GM12878 (cell line): ENCODE measurements at regions not wholly inside any gene's neighbourhood (a gene's known extent, or its start where the extent isn't known, plus 50 kb on each side); places are given as distances from the start of the nearest gene placed in this dataset.

ENCODE experiments used
- ATF3 ChIP-seq: IDR thresholded peaks from 2 replicates; pipeline ENCODE4 v1.6.1; 2011; ENCODE audit warnings: low read depth, mild to moderate bottlenecking, low read length, moderate library complexity, borderline replicate concordance; ENCODE audit errors: extremely low read depth
- BCL11A ChIP-seq: IDR thresholded peaks from 2 replicates; pipeline ENCODE4 v1.6.1; 2011; ENCODE audit warnings: low read depth, low read length
- NFYA ChIP-seq: IDR thresholded peaks from 2 replicates; pipeline ENCODE4 v1.6.1; 2011; ENCODE audit warnings: low read depth, mild to moderate bottlenecking, low read length, improper control_type of control experiment, borderline replicate concordance
- RAD51 ChIP-seq: fragments of 450-650 bp; IDR thresholded peaks from 2 replicates; pipeline ENCODE4 v1.6.1; 2016; ENCODE audit warnings: moderate library complexity, mild to moderate bottlenecking, inconsistent platforms
- TAF1 ChIP-seq: IDR thresholded peaks from 2 replicates; pipeline ENCODE4 v1.6.1; 2011; ENCODE audit warnings: mild to moderate bottlenecking, low read depth, low read length, borderline replicate concordance

DNA sequence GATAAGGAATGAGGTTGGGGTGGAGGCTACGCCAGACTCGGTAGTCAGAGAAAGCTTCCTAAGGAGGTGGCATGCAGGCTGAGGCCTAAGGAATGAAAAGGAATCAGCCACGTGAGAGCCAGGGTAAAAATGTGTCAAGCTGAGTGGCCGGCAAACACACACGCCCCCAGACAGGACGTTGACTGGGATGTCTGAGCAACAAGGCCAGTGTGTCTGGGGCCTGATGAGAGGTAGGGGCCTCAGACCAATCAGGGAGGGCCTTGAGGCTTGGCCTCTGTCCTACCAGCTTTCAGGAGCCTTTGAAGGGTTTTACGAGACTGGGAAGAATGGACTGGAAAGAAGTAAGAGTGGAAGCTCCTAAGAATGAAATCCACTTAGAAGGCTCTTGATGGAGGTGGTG lies 61.0 kb upstream of the PHACTR2 start:
- no peak for TF ChIP-seq RAD51
- no peak for TF ChIP-seq ATF3
- no peak for TF ChIP-seq NFYA
- TF ChIP-seq BCL11A = no peak
- TF ChIP-seq TAF1 = no peak
